K562 (cell line): ENCODE measurements at regions not wholly inside any gene's neighbourhood (a gene's known extent, or its start where the extent isn't known, plus 50 kb on each side); places are given as distances from the start of the nearest gene placed in this dataset.

Experiments used
- ATAC-seq: fragments of 200-7000 bp; cut with Tn5 transposase; 3 replicates; pipeline ENCODE4 v1.9.1; 2020; ENCODE audit warnings: moderate library complexity
- BruUV-seq: library from RNA; stranded (reverse); fragments of 400-500 nt; replicated peaks from 2 replicates; lab custom pipeline; 2021; lab: Mats Ljungman, UMichigan
- CTCF ChIA-PET: fragments of 300-600 bp; formaldehyde crosslinking; extraction: SDS; loops from one replicate; lab custom pipeline; 2021; ENCODE audit warnings: low intra/inter-chr PET ratio; lab: Yijun Ruan, JAX
- POLR2A ChIA-PET: fragments of 300-600, 350-650 bp; sonication (Branson Sonifier 250); formaldehyde crosslinking; extraction: SDS; loops from one replicate; lab custom pipeline; 2021; ENCODE audit warnings: antibody characterized with exemption, inconsistent platforms; lab: Yijun Ruan, JAX
- DNase-seq, 4 experiments: peaks; one replicate each; pipeline versions ENCODE4 v3.0.0 to v3.0.0-alpha.2; 2011 to 2018; ENCODE audit warnings: low spot score in 3 of 4, mixed read lengths in 3 of 4; ENCODE audit errors: extremely low read depth in 1 of 4
- FAIRE-seq: peaks from 2 replicates; lab custom pipeline; 2011; peaks lifted over from hg19 to GRCh38; lab: Jason Lieb, UNC
- H2AFZ ChIP-seq: 2 replicates; pipeline ENCODE4 v1.6.0; 2011; ENCODE audit warnings: low read depth, low read length, control low read depth, inconsistent platforms
- H3K27ac ChIP-seq: fragments of 200-600 bp; 3 replicates; pipeline ENCODE4 v1.8.0; 2011; ENCODE audit warnings: low read depth, mild to moderate bottlenecking, control low read depth, inconsistent platforms, low read length, moderate library complexity, mixed read lengths; ENCODE audit errors: extremely low read depth
- H3K27me3 ChIP-seq, 2 experiments: fragments of 300-600 bp in 1 of 2; 2 replicates in 1 of 2; 3 replicates in 1 of 2; pipeline versions ENCODE4 v1.6.0 to v1.8.0; 2011; ENCODE audit warnings: inconsistent platforms in 2 of 2, low read length in 2 of 2, mild to moderate bottlenecking in 1 of 2, mixed read lengths in 1 of 2, moderate library complexity in 1 of 2; ENCODE audit not compliant: control insufficient read depth in 2 of 2, insufficient read depth in 2 of 2
- H3K36me3 ChIP-seq: fragments of 300-600 bp; 3 replicates; pipeline ENCODE4 v1.8.0; 2011; ENCODE audit warnings: mild to moderate bottlenecking, low read length, inconsistent platforms; ENCODE audit not compliant: control insufficient read depth, insufficient read depth
- H3K4me1 ChIP-seq, 2 experiments: fragments of 200-600 bp in 1 of 2; replicated peaks in 1 of 2; 2 replicates in 1 of 2; 3 replicates in 1 of 2; pipeline versions ENCODE4 v1.5.1 to v1.8.0; 2011; ENCODE audit warnings: inconsistent platforms in 2 of 2, low read length in 2 of 2, mild to moderate bottlenecking in 1 of 2, mixed read lengths in 1 of 2, moderate library complexity in 1 of 2; ENCODE audit not compliant: control insufficient read depth in 2 of 2, insufficient read depth in 2 of 2
- H3K4me2 ChIP-seq: 2 replicates; pipeline ENCODE4 v1.6.1; 2011; ENCODE audit warnings: low read length, control low read depth, inconsistent platforms, mixed read lengths; ENCODE audit not compliant: insufficient read depth
- H3K4me3 ChIP-seq: fragments of 200-600 bp; sonication (generic), shearing (Covaris generic); 2 replicates; pipeline ENCODE4 v1.5.1; 2016; ENCODE audit warnings: control low read depth, inconsistent platforms
- H3K79me2 ChIP-seq: fragments of 200-600 bp; 3 replicates; pipeline ENCODE4 v1.8.0; 2011; ENCODE audit warnings: low read length, inconsistent platforms; ENCODE audit not compliant: control insufficient read depth, insufficient read depth
- H3K9ac ChIP-seq, 2 experiments: 2 replicates each; pipeline versions ENCODE4 v1.6.0 to v1.6.1; 2011; ENCODE audit warnings: low read depth in 2 of 2, low read length in 2 of 2, control low read depth in 1 of 2, inconsistent platforms in 1 of 2, mild to moderate bottlenecking in 1 of 2, mixed read lengths in 1 of 2; ENCODE audit not compliant: insufficient read depth in 1 of 2
- H3K9me1 ChIP-seq: one replicate; pipeline ENCODE4 v1.6.0; 2011; ENCODE audit warnings: inconsistent platforms, mild to moderate bottlenecking, low read length, moderate library complexity; ENCODE audit not compliant: control insufficient read depth, insufficient read depth
- H3K9me3 ChIP-seq: replicated peaks from 2 replicates; pipeline ENCODE4 v1.5.1; 2011; ENCODE audit warnings: low read depth, low read length, inconsistent platforms; ENCODE audit not compliant: control insufficient read depth, insufficient read depth
- H4K20me1 ChIP-seq: replicated peaks from 2 replicates; pipeline ENCODE4 v1.6.1; 2011; ENCODE audit warnings: low read length, inconsistent platforms, mixed read lengths; ENCODE audit not compliant: control insufficient read depth, insufficient read depth
- ARHGAP35 ChIP-seq: fragments of 450-650 bp; IDR thresholded peaks from 2 replicates; pipeline ENCODE4 v1.6.1; 2018; ENCODE audit not compliant: partially characterized antibody
- NKRF ChIP-seq: fragments of 450-650 bp; IDR thresholded peaks from 2 replicates; pipeline ENCODE4 v1.6.1; 2016; ENCODE audit warnings: borderline replicate concordance
- POLR2AphosphoS2 ChIP-seq: IDR thresholded peaks from 2 replicates; pipeline ENCODE4 v1.6.1; 2012; ENCODE audit warnings: low read length, improper control_type of control experiment
- PRPF4 ChIP-seq: fragments of 200-400 bp; formaldehyde crosslinking; IDR thresholded peaks from one replicate; pipeline ENCODE4 v1.6.1; 2017; ENCODE audit warnings: low read length, low read depth, mild to moderate bottlenecking; ENCODE audit not compliant: insufficient read depth, poor library complexity, severe bottlenecking
- RHOXF2B ChIP-seq: fragments of 250-450 bp; sonication (Bioruptor Pico); conservative IDR thresholded peaks from 2 replicates; pipeline ENCODE4 v1.5.1; 2021
- WGBS: fragments of 100-300 bp; shearing (Covaris generic); methylation state at CpG from one replicate; pipeline ENCODE4 v1.1.6; 2016; ENCODE audit warnings: low coverage, mixed read lengths; ENCODE audit not compliant: insufficient coverage; ENCODE audit errors: missing lambda C conversion rate; 5-methylcytosine and 5-hydroxymethylcytosine counted together
- in situ Hi-C: fragments of 300-500 bp; cut with MboI; formaldehyde crosslinking; loops from 4 replicates; pipeline ENCODE4 v1.15.0; 2018; ENCODE audit warnings: inconsistent platforms, mixed read lengths
- intact Hi-C: fragments of 100-400 bp; cut with micrococcal nuclease; formaldehyde crosslinking; loops from 2 replicates; pipeline ENCODE4 v1.14.2; 2022
- TF ChIP-seq, protein P1 (sequence below): fragments of 250-450 bp; sonication (Bioruptor Pico); IDR thresholded peaks from 2 replicates; pipeline ENCODE4 v1.8.0; 2022; ENCODE audit warnings: inconsistent platforms, mild to moderate bottlenecking, moderate library complexity, borderline replicate concordance
- TF ChIP-seq, protein P2 (sequence below): fragments of 200-800 bp; sonication (Bioruptor generic); IDR thresholded peaks from 2 replicates; pipeline ENCODE4 v1.6.1; 2016; ENCODE audit warnings: missing genetic modification characterization, missing compliant biosample characterization

- H3K36me3 ChIP-seq = no peaks in the 10 kb centered on the region
- H3K9me3 ChIP-seq = no peaks in the 10 kb centered on the region
- in situ Hi-C loops = no loop called here
- H3K79me2 ChIP-seq = no peaks in the 10 kb centered on the region
- no peaks in the 10 kb centered on the region for H3K27me3 ChIP-seq
- no peak for TF ChIP-seq RHOXF2B
- TF ChIP-seq, protein P1, sequence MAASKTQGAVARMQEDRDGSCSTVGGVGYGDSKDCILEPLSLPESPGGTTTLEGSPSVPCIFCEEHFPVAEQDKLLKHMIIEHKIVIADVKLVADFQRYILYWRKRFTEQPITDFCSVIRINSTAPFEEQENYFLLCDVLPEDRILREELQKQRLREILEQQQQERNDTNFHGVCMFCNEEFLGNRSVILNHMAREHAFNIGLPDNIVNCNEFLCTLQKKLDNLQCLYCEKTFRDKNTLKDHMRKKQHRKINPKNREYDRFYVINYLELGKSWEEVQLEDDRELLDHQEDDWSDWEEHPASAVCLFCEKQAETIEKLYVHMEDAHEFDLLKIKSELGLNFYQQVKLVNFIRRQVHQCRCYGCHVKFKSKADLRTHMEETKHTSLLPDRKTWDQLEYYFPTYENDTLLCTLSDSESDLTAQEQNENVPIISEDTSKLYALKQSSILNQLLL = no peak
- TF ChIP-seq NKRF = no peak
- TF ChIP-seq PRPF4 = no peak
- TF ChIP-seq POLR2AphosphoS2 = no peak
- no peak for TF ChIP-seq ARHGAP35
- TF ChIP-seq, protein P2, sequence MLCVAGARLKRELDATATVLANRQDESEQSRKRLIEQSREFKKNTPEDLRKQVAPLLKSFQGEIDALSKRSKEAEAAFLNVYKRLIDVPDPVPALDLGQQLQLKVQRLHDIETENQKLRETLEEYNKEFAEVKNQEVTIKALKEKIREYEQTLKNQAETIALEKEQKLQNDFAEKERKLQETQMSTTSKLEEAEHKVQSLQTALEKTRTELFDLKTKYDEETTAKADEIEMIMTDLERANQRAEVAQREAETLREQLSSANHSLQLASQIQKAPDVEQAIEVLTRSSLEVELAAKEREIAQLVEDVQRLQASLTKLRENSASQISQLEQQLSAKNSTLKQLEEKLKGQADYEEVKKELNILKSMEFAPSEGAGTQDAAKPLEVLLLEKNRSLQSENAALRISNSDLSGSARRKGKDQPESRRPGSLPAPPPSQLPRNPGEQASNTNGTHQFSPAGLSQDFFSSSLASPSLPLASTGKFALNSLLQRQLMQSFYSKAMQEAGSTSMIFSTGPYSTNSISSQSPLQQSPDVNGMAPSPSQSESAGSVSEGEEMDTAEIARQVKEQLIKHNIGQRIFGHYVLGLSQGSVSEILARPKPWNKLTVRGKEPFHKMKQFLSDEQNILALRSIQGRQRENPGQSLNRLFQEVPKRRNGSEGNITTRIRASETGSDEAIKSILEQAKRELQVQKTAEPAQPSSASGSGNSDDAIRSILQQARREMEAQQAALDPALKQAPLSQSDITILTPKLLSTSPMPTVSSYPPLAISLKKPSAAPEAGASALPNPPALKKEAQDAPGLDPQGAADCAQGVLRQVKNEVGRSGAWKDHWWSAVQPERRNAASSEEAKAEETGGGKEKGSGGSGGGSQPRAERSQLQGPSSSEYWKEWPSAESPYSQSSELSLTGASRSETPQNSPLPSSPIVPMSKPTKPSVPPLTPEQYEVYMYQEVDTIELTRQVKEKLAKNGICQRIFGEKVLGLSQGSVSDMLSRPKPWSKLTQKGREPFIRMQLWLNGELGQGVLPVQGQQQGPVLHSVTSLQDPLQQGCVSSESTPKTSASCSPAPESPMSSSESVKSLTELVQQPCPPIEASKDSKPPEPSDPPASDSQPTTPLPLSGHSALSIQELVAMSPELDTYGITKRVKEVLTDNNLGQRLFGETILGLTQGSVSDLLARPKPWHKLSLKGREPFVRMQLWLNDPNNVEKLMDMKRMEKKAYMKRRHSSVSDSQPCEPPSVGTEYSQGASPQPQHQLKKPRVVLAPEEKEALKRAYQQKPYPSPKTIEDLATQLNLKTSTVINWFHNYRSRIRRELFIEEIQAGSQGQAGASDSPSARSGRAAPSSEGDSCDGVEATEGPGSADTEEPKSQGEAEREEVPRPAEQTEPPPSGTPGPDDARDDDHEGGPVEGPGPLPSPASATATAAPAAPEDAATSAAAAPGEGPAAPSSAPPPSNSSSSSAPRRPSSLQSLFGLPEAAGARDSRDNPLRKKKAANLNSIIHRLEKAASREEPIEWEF (CRISPR knock-in tag) = no peak
- FAIRE-seq = no peak
- CTCF ChIA-PET = no interaction called here
- WGBS = 4% methylated on average over 3 of the region's 3 CpGs
- H3K4me2 ChIP-seq = no peak overlapping the region
- intact Hi-C loops = no loop called here
- ATAC-seq = no peak
- POLR2A ChIA-PET = no interaction called here
- no peak overlapping the region for H3K9ac ChIP-seq
- H4K20me1 ChIP-seq = no peaks in the 10 kb centered on the region
- no peaks in the 10 kb centered on the region for H3K4me1 ChIP-seq
- DNase-seq = no peak
- H3K9me1 ChIP-seq = no peaks in the 10 kb centered on the region
- BruUV-seq = no TSS peak
- no peak overlapping the region for H3K4me3 ChIP-seq
- no peak overlapping the region for H2AFZ ChIP-seq
- no peak overlapping the region for H3K27ac ChIP-seq
Measured at GRCh38 chr7:52283335-52283734, 752.1 kb upstream of the POM121L12 start.
